ENCODE measurements at regions not wholly inside any gene's neighbourhood (a gene's known extent, or its start where the extent isn't known, plus 50 kb on each side); places are given as distances from the start of the nearest gene placed in this dataset.

DNA sequence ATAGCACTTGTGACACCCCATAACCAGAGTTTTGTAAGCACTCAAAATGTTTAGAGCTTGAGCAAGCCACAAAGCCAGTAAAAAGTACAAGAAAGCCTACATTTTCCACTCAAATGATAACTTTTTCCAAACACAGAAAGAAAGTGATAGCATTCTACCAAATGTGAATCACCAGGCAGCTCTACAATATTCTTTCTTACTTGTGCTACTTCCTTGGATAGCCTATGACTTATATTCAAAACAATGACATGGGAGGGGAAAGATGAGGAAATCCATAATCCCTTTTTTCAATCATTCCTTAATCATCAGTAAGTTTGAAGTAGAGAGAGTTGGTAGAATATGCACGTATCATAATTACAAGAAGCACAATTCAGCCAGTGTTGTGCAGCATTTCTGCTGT lies 650.8 kb upstream of the PCDH9 start:
- TF ChIP-seq, protein P1, sequence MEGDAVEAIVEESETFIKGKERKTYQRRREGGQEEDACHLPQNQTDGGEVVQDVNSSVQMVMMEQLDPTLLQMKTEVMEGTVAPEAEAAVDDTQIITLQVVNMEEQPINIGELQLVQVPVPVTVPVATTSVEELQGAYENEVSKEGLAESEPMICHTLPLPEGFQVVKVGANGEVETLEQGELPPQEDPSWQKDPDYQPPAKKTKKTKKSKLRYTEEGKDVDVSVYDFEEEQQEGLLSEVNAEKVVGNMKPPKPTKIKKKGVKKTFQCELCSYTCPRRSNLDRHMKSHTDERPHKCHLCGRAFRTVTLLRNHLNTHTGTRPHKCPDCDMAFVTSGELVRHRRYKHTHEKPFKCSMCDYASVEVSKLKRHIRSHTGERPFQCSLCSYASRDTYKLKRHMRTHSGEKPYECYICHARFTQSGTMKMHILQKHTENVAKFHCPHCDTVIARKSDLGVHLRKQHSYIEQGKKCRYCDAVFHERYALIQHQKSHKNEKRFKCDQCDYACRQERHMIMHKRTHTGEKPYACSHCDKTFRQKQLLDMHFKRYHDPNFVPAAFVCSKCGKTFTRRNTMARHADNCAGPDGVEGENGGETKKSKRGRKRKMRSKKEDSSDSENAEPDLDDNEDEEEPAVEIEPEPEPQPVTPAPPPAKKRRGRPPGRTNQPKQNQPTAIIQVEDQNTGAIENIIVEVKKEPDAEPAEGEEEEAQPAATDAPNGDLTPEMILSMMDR (IDR thresholded peaks at IDR 0.05): no peak
- TF ChIP-seq POLR2A (IDR thresholded peaks at IDR 0.05): no peak
- TF ChIP-seq EP300 (IDR thresholded peaks at IDR 0.05): no peak
